Mesendoderm (in vitro differentiated cells): ENCODE measurements at regions not wholly inside any gene's neighbourhood (a gene's known extent, or its start where the extent isn't known, plus 50 kb on each side); places are given as distances from the start of the nearest gene placed in this dataset.

Source experiments
- DNase-seq: peaks from one replicate; pipeline ENCODE4 v3.0.0; 2013
- H2AK5ac ChIP-seq: 2 replicates; pipeline ENCODE4 v1.6.1; 2013; ENCODE audit warnings: low read length, inconsistent platforms
- H2BK120ac ChIP-seq: 2 replicates; pipeline ENCODE4 v1.6.1; 2013; ENCODE audit warnings: low read depth, mild to moderate bottlenecking, low read length, moderate library complexity, mixed read lengths
- H2BK15ac ChIP-seq: replicated peaks from 2 replicates; pipeline ENCODE4 v1.6.1; 2013; ENCODE audit warnings: low read depth, mild to moderate bottlenecking, moderate library complexity
- H2BK5ac ChIP-seq: 2 replicates; pipeline ENCODE4 v1.6.1; 2013; ENCODE audit warnings: low read length, inconsistent platforms
- H3K18ac ChIP-seq: 2 replicates; pipeline ENCODE4 v1.6.1; 2013; ENCODE audit warnings: mild to moderate bottlenecking, low read length, mixed read lengths
- H3K23ac ChIP-seq: one replicate; pipeline ENCODE4 v1.6.1; 2013; ENCODE audit warnings: low read length
- H3K27ac ChIP-seq: 2 replicates; pipeline ENCODE4 v1.5.1; 2013; ENCODE audit warnings: low read depth, mild to moderate bottlenecking, inconsistent platforms, low read length, moderate library complexity
- H3K27me3 ChIP-seq: 2 replicates; pipeline ENCODE4 v1.6.1; 2013; ENCODE audit warnings: low read length, control low read depth, mild to moderate bottlenecking, inconsistent platforms; ENCODE audit not compliant: insufficient read depth, poor library complexity
- H3K36me3 ChIP-seq: 2 replicates; pipeline ENCODE4 v1.6.1; 2013; ENCODE audit warnings: low read length, inconsistent platforms; ENCODE audit not compliant: control insufficient read depth, insufficient read depth
- H3K4ac ChIP-seq: one replicate; pipeline ENCODE4 v1.6.1; 2013; ENCODE audit warnings: low read depth, mild to moderate bottlenecking, low read length, moderate library complexity
- H3K4me1 ChIP-seq: 2 replicates; pipeline ENCODE4 v1.6.1; 2013; ENCODE audit warnings: low read depth, low read length, inconsistent platforms; ENCODE audit not compliant: control insufficient read depth
- H3K4me2 ChIP-seq: 2 replicates; pipeline ENCODE4 v1.6.1; 2013; ENCODE audit warnings: low read length
- H3K4me3 ChIP-seq: 2 replicates; pipeline ENCODE4 v1.5.1; 2013; ENCODE audit warnings: mild to moderate bottlenecking, low read length
- H3K56ac ChIP-seq: one replicate; pipeline ENCODE4 v1.6.1; 2013; ENCODE audit warnings: low read length
- H3K79me1 ChIP-seq: 2 replicates; pipeline ENCODE4 v1.6.1; 2013; ENCODE audit warnings: low read length, inconsistent platforms
- H3K79me2 ChIP-seq: 2 replicates; pipeline ENCODE4 v1.6.1; 2013; ENCODE audit warnings: mild to moderate bottlenecking, low read length; ENCODE audit not compliant: control insufficient read depth, insufficient read depth
- H3K9ac ChIP-seq: 2 replicates; pipeline ENCODE4 v1.6.1; 2013; ENCODE audit warnings: low read length, inconsistent platforms
- H4K5ac ChIP-seq: one replicate; pipeline ENCODE4 v1.6.1; 2013; ENCODE audit warnings: low read length
- H4K8ac ChIP-seq: one replicate; pipeline ENCODE4 v1.6.1; 2013; ENCODE audit warnings: low read depth, mild to moderate bottlenecking, control low read depth, low read length, moderate library complexity
- WGBS: extraction: QIAGEN DNeasy Blood & Tissue Kit; methylation state at CpG from one replicate; pipeline ENCODE4 v1.1.7; 2013; ENCODE audit warnings: low lambda C conversion rate, missing lambda C conversion rate; ENCODE audit not compliant: insufficient coverage; ENCODE audit errors: extremely low coverage; 5-methylcytosine and 5-hydroxymethylcytosine counted together

GRCh38 chr18:30106356-30106755, 936.2 kb downstream of the DSC3 start:
- no peak overlapping the region for H3K27ac ChIP-seq
- no peak overlapping the region for H3K56ac ChIP-seq
- H2BK5ac ChIP-seq = no peak overlapping the region
- H3K79me1 ChIP-seq = no peaks in the 10 kb centered on the region
- no peak overlapping the region for H3K23ac ChIP-seq
- no peak overlapping the region for H2BK120ac ChIP-seq
- peak; percentile 29 for DNase-seq
- H3K79me2 ChIP-seq = no peaks in the 10 kb centered on the region
- no peak overlapping the region for H2BK15ac ChIP-seq
- no peak overlapping the region for H4K5ac ChIP-seq
- H3K4me3 ChIP-seq = no peak overlapping the region
- no peak overlapping the region for H3K9ac ChIP-seq
- H3K4me1 ChIP-seq = no peaks in the 10 kb centered on the region
- no peak overlapping the region for H3K4ac ChIP-seq
- H2AK5ac ChIP-seq = no peak overlapping the region
- H3K18ac ChIP-seq = no peak overlapping the region
- H3K4me2 ChIP-seq = no peak overlapping the region
- no peak overlapping the region for H4K8ac ChIP-seq
- WGBS = no CpG with 5 or more reads among the region's 1 CpG
- H3K27me3 ChIP-seq = no peaks in the 10 kb centered on the region
- H3K36me3 ChIP-seq = no peaks in the 10 kb centered on the region

GRCh38 chr18:30103881-30104280, 938.7 kb downstream of the DSC3 start:
- no peak overlapping the region for H3K56ac ChIP-seq
- no peak overlapping the region for H2BK5ac ChIP-seq
- H3K27ac ChIP-seq = no peak overlapping the region
- H3K9ac ChIP-seq = no peak overlapping the region
- H4K5ac ChIP-seq = no peak overlapping the region
- H2BK15ac ChIP-seq = no peak overlapping the region
- no peaks in the 10 kb centered on the region for H3K27me3 ChIP-seq
- H2AK5ac ChIP-seq = no peak overlapping the region
- H3K18ac ChIP-seq = no peak overlapping the region
- no peak for DNase-seq
- no CpG with 5 or more reads among the region's 2 CpGs for WGBS
- H3K4me3 ChIP-seq = no peak overlapping the region
- H3K4me2 ChIP-seq = no peak overlapping the region
- H3K79me2 ChIP-seq = no peaks in the 10 kb centered on the region
- no peak overlapping the region for H3K4ac ChIP-seq
- no peak overlapping the region for H2BK120ac ChIP-seq
- no peaks in the 10 kb centered on the region for H3K36me3 ChIP-seq
- H3K23ac ChIP-seq = no peak overlapping the region
- no peaks in the 10 kb centered on the region for H3K4me1 ChIP-seq
- no peak overlapping the region for H4K8ac ChIP-seq
- H3K79me1 ChIP-seq = no peaks in the 10 kb centered on the region

DNA sequence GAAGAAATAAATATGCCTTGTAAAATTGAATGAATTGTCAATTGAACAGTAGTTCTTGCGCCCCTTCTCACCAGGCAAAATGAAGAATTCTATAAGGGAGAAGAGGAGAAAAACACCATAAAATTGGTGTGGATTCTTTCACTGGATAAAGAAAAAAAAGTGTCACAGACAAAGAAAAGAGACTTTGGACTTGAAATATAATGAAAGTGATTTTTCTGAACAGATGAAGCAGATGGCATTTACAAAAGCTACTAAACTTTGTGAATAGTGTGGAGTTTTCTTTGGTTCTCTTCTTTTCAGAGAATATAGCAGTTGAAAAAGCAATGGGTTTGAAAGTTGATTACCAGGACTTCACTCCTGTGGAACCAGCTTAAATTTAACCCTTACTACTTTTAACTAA, 945.7 kb downstream of the DSC3 start:
- Histone ChIP-seq H2BK5ac (no peak overlapping the region), H3K4me3 (no peak overlapping the region), H3K9ac (no peak overlapping the region), H2BK15ac (no peak overlapping the region), H3K27me3 (no peaks in the 10 kb centered on the region), H4K5ac (no peak overlapping the region), H3K79me1 (no peaks in the 10 kb centered on the region), H3K4me2 (no peak overlapping the region), H3K56ac (no peak overlapping the region), H3K23ac (no peak overlapping the region), H3K27ac (no peak overlapping the region), H2AK5ac (no peak overlapping the region), H3K4ac (no peak overlapping the region), H3K79me2 (no peaks in the 10 kb centered on the region), H3K4me1 (no peaks in the 10 kb centered on the region), H3K36me3 (no peaks in the 10 kb centered on the region), H3K18ac (no peak overlapping the region), H4K8ac (no peak overlapping the region), H2BK120ac (no peak overlapping the region)
- DNase-seq = no peak
- WGBS = no CpG with 5 or more reads among the region's 1 CpG

DNA sequence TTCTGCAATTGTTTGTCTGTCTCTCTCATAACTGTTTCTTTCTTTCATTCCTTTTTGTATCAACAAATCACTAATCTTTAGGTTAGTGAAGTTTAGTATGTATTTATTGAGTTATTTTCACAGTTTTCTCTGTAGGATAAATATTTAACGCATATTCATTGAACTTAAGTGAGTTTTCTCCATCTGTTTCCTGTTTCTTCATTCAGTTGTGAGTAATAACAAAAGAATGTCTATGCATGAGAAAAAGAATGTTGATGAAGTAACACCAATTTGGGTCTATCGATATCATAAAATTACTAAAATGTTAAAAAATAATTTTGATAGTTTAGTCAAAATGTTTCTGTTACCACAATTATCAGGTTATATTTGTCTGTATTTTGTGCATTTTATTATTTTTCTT, 948.0 kb downstream of the DSC3 start:
- no peaks in the 10 kb centered on the region for H3K79me2 ChIP-seq
- no peak overlapping the region for H2BK120ac ChIP-seq
- H2AK5ac ChIP-seq = no peak overlapping the region
- no peaks in the 10 kb centered on the region for H3K27me3 ChIP-seq
- H3K4me1 ChIP-seq = no peaks in the 10 kb centered on the region
- no peak overlapping the region for H4K5ac ChIP-seq
- no peak overlapping the region for H3K4me2 ChIP-seq
- no peaks in the 10 kb centered on the region for H3K36me3 ChIP-seq
- H3K23ac ChIP-seq = no peak overlapping the region
- H3K79me1 ChIP-seq = no peaks in the 10 kb centered on the region
- H3K18ac ChIP-seq = no peak overlapping the region
- H2BK5ac ChIP-seq = no peak overlapping the region
- H3K9ac ChIP-seq = no peak overlapping the region
- no CpG with 5 or more reads among the region's 2 CpGs for WGBS
- no peak overlapping the region for H3K56ac ChIP-seq
- no peak overlapping the region for H3K4me3 ChIP-seq
- peak; percentile 47 for DNase-seq
- no peak overlapping the region for H4K8ac ChIP-seq
- no peak overlapping the region for H2BK15ac ChIP-seq
- H3K27ac ChIP-seq = no peak overlapping the region
- H3K4ac ChIP-seq = no peak overlapping the region

- Histone ChIP-seq H3K4me1 (no peaks in the 10 kb centered on the region), H3K27me3 (no peaks in the 10 kb centered on the region), H3K4me2 (no peak overlapping the region), H3K4me3 (no peak overlapping the region), H3K79me2 (no peaks in the 10 kb centered on the region), H4K8ac (no peak overlapping the region), H2BK5ac (no peak overlapping the region), H3K23ac (no peak overlapping the region), H4K5ac (no peak overlapping the region), H3K27ac (no peak overlapping the region), H3K18ac (no peak overlapping the region), H3K56ac (no peak overlapping the region), H3K4ac (no peak overlapping the region), H3K36me3 (no peaks in the 10 kb centered on the region), H2BK15ac (no peak overlapping the region), H3K79me1 (no peaks in the 10 kb centered on the region), H2BK120ac (no peak overlapping the region), H2AK5ac (no peak overlapping the region), H3K9ac (no peak overlapping the region)
- no CpG with 5 or more reads among the region's 4 CpGs for WGBS
- DNase-seq = no peak
Measured at GRCh38 chr18:30093376-30093775, 949.2 kb downstream of the DSC3 start.

DNA sequence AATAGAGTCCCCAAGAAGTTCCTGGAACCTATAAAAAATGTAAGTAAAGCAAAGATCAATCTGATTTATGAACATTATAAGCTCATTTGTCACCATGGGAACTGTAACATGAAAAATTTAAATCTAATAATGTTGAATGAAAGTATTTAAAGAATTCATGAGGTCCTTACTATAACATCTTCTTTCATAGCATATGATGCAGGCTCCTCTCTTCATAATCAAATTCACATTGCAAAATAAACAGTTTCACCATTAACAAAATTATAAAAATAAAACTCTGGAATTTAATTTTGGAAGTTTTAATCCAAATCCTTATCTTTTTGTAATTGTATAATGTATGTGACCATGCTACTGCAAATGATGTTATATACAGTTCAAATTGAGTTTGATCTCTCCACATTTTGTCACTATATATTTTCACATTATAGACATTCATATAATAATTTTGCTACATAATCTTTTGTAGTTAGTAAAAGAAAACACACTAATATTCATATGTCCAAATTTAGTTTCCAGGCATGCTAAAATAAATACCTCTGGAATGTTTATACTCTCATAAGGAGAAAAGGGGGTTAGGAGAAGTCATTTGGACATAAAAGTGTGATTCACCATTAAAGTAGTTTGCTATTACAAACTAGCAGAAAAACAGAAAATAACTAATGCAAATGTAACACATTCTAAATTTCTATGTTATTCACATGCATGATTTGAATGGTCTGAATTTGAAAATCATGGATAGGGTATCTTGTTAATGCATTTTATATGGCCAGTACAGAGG, 954.1 kb downstream of the DSC3 start:
- H3K27ac ChIP-seq = no peak overlapping the region
- H4K8ac ChIP-seq = no peak overlapping the region
- H3K36me3 ChIP-seq = no peaks in the 10 kb centered on the region
- H3K9ac ChIP-seq = no peak overlapping the region
- no peaks in the 10 kb centered on the region for H3K4me1 ChIP-seq
- no peak overlapping the region for H2BK15ac ChIP-seq
- no peak overlapping the region for H3K56ac ChIP-seq
- H3K4me3 ChIP-seq = no peak overlapping the region
- H3K4me2 ChIP-seq = no peak overlapping the region
- H2BK5ac ChIP-seq = no peak overlapping the region
- H3K4ac ChIP-seq = no peak overlapping the region
- no peak overlapping the region for H4K5ac ChIP-seq
- H3K79me2 ChIP-seq = no peaks in the 10 kb centered on the region
- no peaks in the 10 kb centered on the region for H3K27me3 ChIP-seq
- no peak overlapping the region for H3K23ac ChIP-seq
- H2BK120ac ChIP-seq = no peak overlapping the region
- H2AK5ac ChIP-seq = no peak overlapping the region
- H3K18ac ChIP-seq = no peak overlapping the region
- no peaks in the 10 kb centered on the region for H3K79me1 ChIP-seq
- no peak for DNase-seq
